Ascending aorta (tissue), 2 donors: ENCODE measurements at regions not wholly inside any gene's neighbourhood (a gene's known extent, or its start where the extent isn't known, plus 50 kb on each side); places are given as distances from the start of the nearest gene placed in this dataset.

ENCODE experiments used
- DNase-seq, 2 donors: peaks; one replicate each; pipeline ENCODE4 v3.0.0-alpha.2; 2019; ENCODE audit warnings: low spot score in 2 of 2
- H3K27ac ChIP-seq, 2 donors: fragments of 200-600 bp; sonication (generic); one replicate each; pipeline ENCODE4 v1.5.1; 2016 to 2017; ENCODE audit warnings: mild to moderate bottlenecking in 1 of 2
- H3K27me3 ChIP-seq: fragments of 200-600 bp; sonication (generic); one replicate; pipeline ENCODE4 v1.5.1; 2017
- H3K36me3 ChIP-seq, 2 donors: fragments of 200-600 bp; sonication (generic); one replicate each; pipeline ENCODE4 v1.5.1; 2016
- H3K4me1 ChIP-seq, 2 donors: fragments of 200-600 bp; sonication (generic); one replicate each; pipeline ENCODE4 v1.5.1; 2016 to 2017; ENCODE audit warnings: mild to moderate bottlenecking in 1 of 2
- H3K4me3 ChIP-seq, 2 donors: fragments of 200-600 bp; sonication (generic); one replicate each; pipeline ENCODE4 v1.5.1; 2016 to 2017; ENCODE audit warnings: mild to moderate bottlenecking in 1 of 2
- H3K9me3 ChIP-seq, 2 donors: fragments of 200-600 bp; sonication (generic); one replicate each; pipeline ENCODE4 v1.5.1; 2016
- intact Hi-C: fragments of 100-400 bp; cut with DNase I; formaldehyde crosslinking; loops from one replicate; pipeline ENCODE4 v1.15.1; 2023
- TF ChIP-seq, protein P1 (sequence below), 3 experiments: fragments of 200-600 bp in 2 of 3; fragments of 450-650 bp in 1 of 3; sonication (generic) in 2 of 3; IDR thresholded peaks; one replicate each; pipeline ENCODE4 v1.5.1; 2016 to 2019; ENCODE audit warnings: antibody characterized with exemption in 3 of 3, mild to moderate bottlenecking in 1 of 3, moderate library complexity in 1 of 3

- H3K27ac ChIP-seq = peak overlapping the region; percentile 43 to 63
- TF ChIP-seq, protein P1, sequence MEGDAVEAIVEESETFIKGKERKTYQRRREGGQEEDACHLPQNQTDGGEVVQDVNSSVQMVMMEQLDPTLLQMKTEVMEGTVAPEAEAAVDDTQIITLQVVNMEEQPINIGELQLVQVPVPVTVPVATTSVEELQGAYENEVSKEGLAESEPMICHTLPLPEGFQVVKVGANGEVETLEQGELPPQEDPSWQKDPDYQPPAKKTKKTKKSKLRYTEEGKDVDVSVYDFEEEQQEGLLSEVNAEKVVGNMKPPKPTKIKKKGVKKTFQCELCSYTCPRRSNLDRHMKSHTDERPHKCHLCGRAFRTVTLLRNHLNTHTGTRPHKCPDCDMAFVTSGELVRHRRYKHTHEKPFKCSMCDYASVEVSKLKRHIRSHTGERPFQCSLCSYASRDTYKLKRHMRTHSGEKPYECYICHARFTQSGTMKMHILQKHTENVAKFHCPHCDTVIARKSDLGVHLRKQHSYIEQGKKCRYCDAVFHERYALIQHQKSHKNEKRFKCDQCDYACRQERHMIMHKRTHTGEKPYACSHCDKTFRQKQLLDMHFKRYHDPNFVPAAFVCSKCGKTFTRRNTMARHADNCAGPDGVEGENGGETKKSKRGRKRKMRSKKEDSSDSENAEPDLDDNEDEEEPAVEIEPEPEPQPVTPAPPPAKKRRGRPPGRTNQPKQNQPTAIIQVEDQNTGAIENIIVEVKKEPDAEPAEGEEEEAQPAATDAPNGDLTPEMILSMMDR (IDR thresholded peaks at IDR 0.05) = no peak
- H3K4me3 ChIP-seq = no peak overlapping the region
- DNase-seq = no peak
- H3K36me3 ChIP-seq = no peaks in the 10 kb centered on the region
- no peaks in the 10 kb centered on the region for H3K9me3 ChIP-seq
- H3K4me1 ChIP-seq = peaks cover 0 to 19% of the 10 kb centered on the region in 2 donors
- no peaks in the 10 kb centered on the region for H3K27me3 ChIP-seq
- intact Hi-C loops = no loop called here
These were observed 177.8 kb downstream of the EDN1 start for GRCh38 chr6:12467706-12468670.

DNA sequence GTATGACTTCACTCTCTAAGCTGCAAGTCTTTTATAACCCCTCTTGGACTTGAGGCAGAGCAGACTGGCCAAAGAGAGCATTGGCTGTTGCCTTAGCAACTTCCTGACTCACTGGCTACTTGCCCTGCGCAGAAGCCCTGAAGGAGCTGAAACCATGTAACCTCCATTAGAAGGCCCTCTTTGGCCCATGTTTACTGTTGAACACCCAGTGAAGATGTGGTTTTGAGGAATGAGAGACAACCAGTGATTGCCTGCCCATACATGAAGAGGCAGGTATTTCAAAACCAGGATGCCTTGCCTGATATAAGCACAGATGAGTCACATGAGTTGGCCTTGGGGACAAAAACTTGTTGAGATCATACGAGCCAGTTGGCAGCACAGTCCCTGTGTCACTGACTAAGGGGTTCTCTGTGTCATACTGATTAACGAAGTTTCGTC lies 182.5 kb downstream of the EDN1 start:
- Histone ChIP-seq H3K4me3 (no peak overlapping the region), H3K27ac (peak overlapping the region; percentile 79 to 85), H3K27me3 (no peaks in the 10 kb centered on the region), H3K9me3 (no peaks in the 10 kb centered on the region), H3K4me1 (peaks cover 9 to 30% of the 10 kb centered on the region in 2 donors), H3K36me3 (no peaks in the 10 kb centered on the region)
- intact Hi-C loops = loop anchor here (1.0 to 10.0 kb wide), 5 partner anchors 46 to 460 kb away; partner anchors contain the start of genes EDN1 and HIVEP1
- DNase-seq = peak; percentile 58 to 94
- TF ChIP-seq, protein P1 (IDR thresholded peaks at IDR 0.05) = no peak

- H3K4me1 ChIP-seq = peaks cover 9 to 22% of the 10 kb centered on the region in 2 donors
- TF ChIP-seq, protein P1 (IDR thresholded peaks at IDR 0.05) = no peak
- no peaks in the 10 kb centered on the region for H3K9me3 ChIP-seq
- H3K4me3 ChIP-seq = no peak overlapping the region
- intact Hi-C loops = loop anchor here (1.0 to 10.0 kb wide), 5 partner anchors 47 to 461 kb away; partner anchors contain the start of genes EDN1 and HIVEP1
- peak overlapping the region; percentile 79 to 85 for H3K27ac ChIP-seq
- no peak for DNase-seq
- H3K36me3 ChIP-seq = no peaks in the 10 kb centered on the region
- no peaks in the 10 kb centered on the region for H3K27me3 ChIP-seq
These were observed 183.3 kb downstream of the EDN1 start for GRCh38 chr6:12473494-12473893.

DNA sequence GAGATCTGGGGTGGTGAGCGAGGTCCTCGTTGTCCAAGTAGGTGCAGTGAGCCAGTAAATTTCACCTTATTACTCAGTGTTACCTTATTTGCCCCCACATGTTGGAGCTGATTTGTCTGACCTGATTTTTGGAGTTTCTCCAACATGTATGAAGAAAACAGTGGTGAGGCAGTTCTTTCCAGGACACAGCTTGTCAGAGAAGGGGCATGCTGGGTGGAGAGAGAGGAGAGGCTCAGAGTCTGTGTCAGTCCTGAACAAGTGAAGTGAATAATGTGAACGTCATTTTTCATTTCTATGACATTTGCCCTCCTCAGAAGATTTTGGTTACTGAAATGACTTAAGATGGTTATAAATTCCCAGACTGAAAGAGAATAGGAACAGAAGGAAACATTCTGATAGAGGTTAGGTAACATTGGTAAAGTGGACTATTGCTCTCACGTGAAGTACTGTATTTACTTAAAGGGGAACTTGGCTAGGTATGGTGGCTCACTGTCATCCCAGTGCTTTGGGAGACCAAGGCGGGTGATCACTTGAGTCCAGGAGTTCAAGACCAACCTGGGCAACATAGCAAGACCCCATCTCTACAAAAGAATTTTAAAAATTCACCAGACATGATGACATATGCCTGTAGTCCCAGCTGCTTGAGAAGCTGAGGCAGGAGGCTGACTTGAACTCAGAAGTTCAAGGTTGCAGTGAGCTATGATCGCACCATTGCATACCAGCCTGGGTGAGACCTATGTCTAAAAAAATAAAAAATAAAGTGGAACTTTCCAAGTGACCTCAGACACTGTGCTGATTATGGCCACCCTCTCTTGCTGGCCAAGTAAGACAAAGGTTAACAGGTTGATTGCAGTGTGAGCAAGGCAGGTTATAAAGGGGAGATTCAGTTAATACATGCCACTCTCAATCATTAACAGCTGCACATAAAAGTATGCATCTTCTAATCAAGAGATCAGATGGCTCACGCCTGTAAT lies 184.3 kb downstream of the EDN1 start:
- H3K36me3 ChIP-seq = no peaks in the 10 kb centered on the region
- peaks cover 9 to 22% of the 10 kb centered on the region in 2 donors for H3K4me1 ChIP-seq
- H3K9me3 ChIP-seq = no peaks in the 10 kb centered on the region
- TF ChIP-seq, protein P1 (IDR thresholded peaks at IDR 0.05) = no peak
- no peak overlapping the region for H3K4me3 ChIP-seq
- intact Hi-C loops = loop anchor here (5.0 to 10.0 kb wide), 3 partner anchors 130 to 462 kb away; partner anchors contain the start of genes EDN1 and HIVEP1
- H3K27ac ChIP-seq = peak overlapping the region; percentile 79 to 85
- DNase-seq = no peak
- H3K27me3 ChIP-seq = no peaks in the 10 kb centered on the region

DNA sequence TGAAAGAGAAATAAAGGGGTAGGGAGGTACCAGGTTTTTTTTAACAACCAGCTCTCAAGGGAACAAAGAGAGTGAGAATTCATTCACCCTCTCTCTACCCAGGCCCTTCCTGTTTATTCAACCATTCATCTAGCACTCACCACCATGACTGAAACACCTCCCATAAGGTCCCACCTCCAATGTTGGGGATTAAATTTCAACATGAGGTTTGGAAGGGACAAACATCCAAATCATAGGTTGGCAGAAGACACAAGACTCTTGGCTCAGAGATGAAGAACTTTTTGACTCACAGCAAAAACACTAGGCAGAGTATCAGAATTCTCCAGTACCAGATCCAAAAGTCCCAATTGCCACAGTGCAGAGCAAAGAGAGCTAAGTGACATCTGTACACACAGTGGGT lies 186.3 kb downstream of the EDN1 start:
- Histone ChIP-seq H3K27me3 (no peaks in the 10 kb centered on the region), H3K4me3 (no peak overlapping the region), H3K4me1 (peaks cover 9 to 22% of the 10 kb centered on the region in 2 donors), H3K27ac (peak overlapping the region in 1 of 2 donors; percentile 13), H3K9me3 (no peaks in the 10 kb centered on the region), H3K36me3 (no peaks in the 10 kb centered on the region)
- TF ChIP-seq, protein P1 (IDR thresholded peaks at IDR 0.05) = no peak
- no peak for DNase-seq
- intact Hi-C loops = loop anchor here (10.0 kb wide), 1 partner anchor 128 kb away; no protein-coding TSS in a partner anchor
